ENCODE measurements at regions not wholly inside any gene's neighbourhood (a gene's known extent, or its start where the extent isn't known, plus 50 kb on each side); places are given as distances from the start of the nearest gene placed in this dataset.

DNA sequence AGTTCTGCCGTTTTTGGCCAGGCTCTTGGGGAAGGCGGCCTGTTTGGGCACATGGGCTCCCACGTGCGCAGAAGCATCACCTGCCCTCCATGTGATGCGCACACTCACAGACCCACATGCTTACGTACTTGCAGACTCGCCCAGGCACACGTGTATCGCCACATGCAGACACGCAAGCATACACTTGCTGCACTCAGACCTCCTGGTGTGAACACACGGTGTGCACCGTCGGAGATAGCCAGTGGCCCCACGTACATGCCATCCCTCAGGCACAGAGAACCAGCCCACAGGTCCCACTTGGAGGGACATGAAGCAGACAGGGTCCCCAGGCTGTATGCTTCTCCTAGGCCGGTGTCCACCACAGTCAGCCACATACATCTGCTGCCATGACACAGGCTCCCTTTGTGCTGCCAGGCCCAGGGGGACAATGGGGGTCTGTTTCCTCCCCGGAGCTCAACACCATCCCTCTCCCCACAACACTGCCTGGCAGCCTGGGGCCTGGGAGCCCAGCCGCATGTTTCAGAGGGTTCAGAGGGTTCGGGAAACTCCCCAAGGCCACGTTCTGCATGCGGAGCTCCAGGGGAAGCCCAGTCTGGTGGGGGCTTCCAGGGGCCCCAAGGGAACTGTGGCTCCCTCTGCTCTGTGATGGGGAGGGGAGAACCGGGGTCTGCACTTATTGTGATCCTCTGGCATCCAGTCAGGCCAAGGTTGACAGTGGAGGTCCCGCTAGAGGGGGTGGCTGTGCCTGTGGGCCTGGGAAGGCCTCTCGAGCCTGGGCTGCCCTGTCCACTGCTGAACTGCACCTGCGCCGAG lies 208.1 kb upstream of the HAAO start:
- Histone ChIP-seq H3K36me3 (ENCODE audit: insufficient read depth, low read length) (no peaks in the 10 kb centered on the region), H3K4me1 (ENCODE audit: insufficient read depth, low read length, poor library complexity, severe bottlenecking) (no peaks in the 10 kb centered on the region), H4K20me1 (ENCODE audit: insufficient read depth, low read length) (no peaks in the 10 kb centered on the region), H3K4me2 (ENCODE audit: low read length) (no peak overlapping the region), H3K27ac (ENCODE audit: low read depth, low read length, poor library complexity, severe bottlenecking) (no peak overlapping the region), H3K9me3 (ENCODE audit: low read length) (peaks cover 6% of the 10 kb centered on the region; the same call in 1 of the 2 replicates), H3K9me2 (ENCODE audit: insufficient read depth, low read length) (no peaks in the 10 kb centered on the region), H3K4me3 (ENCODE audit: low read depth, low read length, poor library complexity, severe bottlenecking) (no peak overlapping the region), H3K79me2 (ENCODE audit: insufficient read depth, low read depth, low read length) (no peaks in the 10 kb centered on the region), H2AFZ (ENCODE audit: low read length) (no peak overlapping the region)
- no peak for TF ChIP-seq EZH2phosphoT487 (IDR thresholded peaks at IDR 0.05; ENCODE audit: borderline replicate concordance, low read depth, low read length)
- TF ChIP-seq, protein P1, sequence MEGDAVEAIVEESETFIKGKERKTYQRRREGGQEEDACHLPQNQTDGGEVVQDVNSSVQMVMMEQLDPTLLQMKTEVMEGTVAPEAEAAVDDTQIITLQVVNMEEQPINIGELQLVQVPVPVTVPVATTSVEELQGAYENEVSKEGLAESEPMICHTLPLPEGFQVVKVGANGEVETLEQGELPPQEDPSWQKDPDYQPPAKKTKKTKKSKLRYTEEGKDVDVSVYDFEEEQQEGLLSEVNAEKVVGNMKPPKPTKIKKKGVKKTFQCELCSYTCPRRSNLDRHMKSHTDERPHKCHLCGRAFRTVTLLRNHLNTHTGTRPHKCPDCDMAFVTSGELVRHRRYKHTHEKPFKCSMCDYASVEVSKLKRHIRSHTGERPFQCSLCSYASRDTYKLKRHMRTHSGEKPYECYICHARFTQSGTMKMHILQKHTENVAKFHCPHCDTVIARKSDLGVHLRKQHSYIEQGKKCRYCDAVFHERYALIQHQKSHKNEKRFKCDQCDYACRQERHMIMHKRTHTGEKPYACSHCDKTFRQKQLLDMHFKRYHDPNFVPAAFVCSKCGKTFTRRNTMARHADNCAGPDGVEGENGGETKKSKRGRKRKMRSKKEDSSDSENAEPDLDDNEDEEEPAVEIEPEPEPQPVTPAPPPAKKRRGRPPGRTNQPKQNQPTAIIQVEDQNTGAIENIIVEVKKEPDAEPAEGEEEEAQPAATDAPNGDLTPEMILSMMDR (conservative IDR thresholded peaks at IDR 0.05; ENCODE audit: low read length) = no peak
- intact Hi-C loops (cut with micrococcal nuclease; ENCODE audit: unreplicated experiment) = no loop called here
- POLR2A ChIA-PET = no interaction called here
- no TSS peak for BruUV-seq (replicated peaks)
- no peak for DNase-seq (ENCODE audit: low spot score)
- CTCF ChIA-PET (ENCODE audit: unreplicated experiment) = no interaction called here

DNA sequence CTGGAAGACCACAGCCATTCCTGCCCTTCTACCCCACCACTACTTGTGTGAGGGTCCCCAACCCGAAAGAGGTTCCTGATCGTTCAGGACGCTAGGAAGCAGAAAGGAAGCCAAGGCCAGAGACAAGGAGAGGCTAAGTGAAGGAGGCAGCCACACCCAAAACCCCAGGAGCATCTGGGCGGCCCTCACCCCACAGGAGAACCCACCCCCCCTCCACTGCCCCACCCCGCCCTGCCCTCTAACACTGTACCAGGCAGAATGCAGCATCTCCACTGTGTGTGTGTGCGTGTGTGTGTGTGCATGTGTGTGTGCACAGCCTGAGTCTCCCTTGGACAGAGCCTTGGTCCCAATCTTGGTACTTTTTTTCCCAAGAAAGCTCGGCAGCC lies 207.5 kb upstream of the HAAO start:
- Histone ChIP-seq H4K20me1 (ENCODE audit: insufficient read depth, low read length) (no peaks in the 10 kb centered on the region), H3K27ac (ENCODE audit: low read depth, low read length, poor library complexity, severe bottlenecking) (no peak overlapping the region), H3K79me2 (ENCODE audit: insufficient read depth, low read depth, low read length) (no peaks in the 10 kb centered on the region), H3K9me3 (ENCODE audit: low read length) (peaks cover 6% of the 10 kb centered on the region; the same call in 1 of the 2 replicates), H3K4me1 (ENCODE audit: insufficient read depth, low read length, poor library complexity, severe bottlenecking) (no peaks in the 10 kb centered on the region), H3K4me3 (ENCODE audit: low read depth, low read length, poor library complexity, severe bottlenecking) (no peak overlapping the region), H3K36me3 (ENCODE audit: insufficient read depth, low read length) (no peaks in the 10 kb centered on the region), H3K9me2 (ENCODE audit: insufficient read depth, low read length) (no peaks in the 10 kb centered on the region), H2AFZ (ENCODE audit: low read length) (no peak overlapping the region), H3K4me2 (ENCODE audit: low read length) (no peak overlapping the region)
- BruUV-seq (replicated peaks) = no TSS peak
- CTCF ChIA-PET (ENCODE audit: unreplicated experiment) = no interaction called here
- POLR2A ChIA-PET = no interaction called here
- no peak for TF ChIP-seq EZH2phosphoT487 (IDR thresholded peaks at IDR 0.05; ENCODE audit: borderline replicate concordance, low read depth, low read length)
- TF ChIP-seq, protein P1 (conservative IDR thresholded peaks at IDR 0.05; ENCODE audit: low read length) = no peak
- no peak for DNase-seq (ENCODE audit: low spot score)
- intact Hi-C loops (cut with micrococcal nuclease; ENCODE audit: unreplicated experiment) = no loop called here

DNA sequence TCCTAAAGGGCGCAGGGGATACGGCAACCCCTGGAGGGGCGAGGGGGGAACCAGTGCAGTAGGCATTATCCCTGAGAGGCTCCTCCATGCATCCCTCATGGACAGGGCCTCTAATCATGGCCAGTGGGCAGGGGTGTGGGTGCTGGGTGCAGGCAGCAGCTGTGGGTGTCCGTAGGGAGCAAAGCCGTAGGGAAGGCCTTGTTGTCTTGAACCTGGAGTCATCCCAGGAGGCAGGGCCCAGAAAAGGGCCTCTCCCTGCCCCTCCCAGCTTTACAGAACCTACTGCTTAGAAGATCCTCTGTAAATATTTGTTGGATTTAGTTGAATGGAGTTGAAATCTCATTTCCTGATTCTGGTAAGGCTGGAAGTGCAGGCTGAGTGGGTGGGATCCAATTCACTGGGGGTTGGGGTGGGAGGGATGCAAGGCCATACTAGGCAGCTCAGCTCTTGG lies 207.0 kb upstream of the HAAO start:
- ChIA-PET POLR2A (no interaction called here), CTCF (ENCODE audit: unreplicated experiment) (no interaction called here)
- Histone ChIP-seq H2AFZ (ENCODE audit: low read length) (no peak overlapping the region), H3K4me3 (ENCODE audit: low read depth, low read length, poor library complexity, severe bottlenecking) (no peak overlapping the region), H4K20me1 (ENCODE audit: insufficient read depth, low read length) (no peaks in the 10 kb centered on the region), H3K79me2 (ENCODE audit: insufficient read depth, low read depth, low read length) (no peaks in the 10 kb centered on the region), H3K4me1 (ENCODE audit: insufficient read depth, low read length, poor library complexity, severe bottlenecking) (no peaks in the 10 kb centered on the region), H3K9me3 (ENCODE audit: low read length) (peaks cover 6% of the 10 kb centered on the region; the same call in 1 of the 2 replicates), H3K36me3 (ENCODE audit: insufficient read depth, low read length) (no peaks in the 10 kb centered on the region), H3K9me2 (ENCODE audit: insufficient read depth, low read length) (no peaks in the 10 kb centered on the region), H3K4me2 (ENCODE audit: low read length) (no peak overlapping the region), H3K27ac (ENCODE audit: low read depth, low read length, poor library complexity, severe bottlenecking) (no peak overlapping the region)
- intact Hi-C loops (cut with micrococcal nuclease; ENCODE audit: unreplicated experiment) = no loop called here
- TF ChIP-seq, protein P1 (conservative IDR thresholded peaks at IDR 0.05; ENCODE audit: low read length) = no peak
- TF ChIP-seq EZH2phosphoT487 (IDR thresholded peaks at IDR 0.05; ENCODE audit: borderline replicate concordance, low read depth, low read length) = no peak
- DNase-seq (ENCODE audit: low spot score) = no peak
- BruUV-seq (replicated peaks) = no TSS peak

All from OCI-LY7 (cell line).